HG03378 (cell line): ENCODE measurements at regions not wholly inside any gene's neighbourhood (a gene's known extent, or its start where the extent isn't known, plus 50 kb on each side); places are given as distances from the start of the nearest gene placed in this dataset.
"Not testable (repeated sequence)": the region's sequence is repeated elsewhere in the genome, so short reads cannot be mapped to it uniquely, and the experiment has no call there.

ENCODE experiments used
- ATAC-seq: cut with Tn5 transposase; IDR thresholded peaks from one replicate; pipeline ENCODE4 v1.9.1; 2021; ENCODE audit warnings: mild to moderate bottlenecking, moderate library complexity; ENCODE audit not compliant: unreplicated experiment

DNA sequence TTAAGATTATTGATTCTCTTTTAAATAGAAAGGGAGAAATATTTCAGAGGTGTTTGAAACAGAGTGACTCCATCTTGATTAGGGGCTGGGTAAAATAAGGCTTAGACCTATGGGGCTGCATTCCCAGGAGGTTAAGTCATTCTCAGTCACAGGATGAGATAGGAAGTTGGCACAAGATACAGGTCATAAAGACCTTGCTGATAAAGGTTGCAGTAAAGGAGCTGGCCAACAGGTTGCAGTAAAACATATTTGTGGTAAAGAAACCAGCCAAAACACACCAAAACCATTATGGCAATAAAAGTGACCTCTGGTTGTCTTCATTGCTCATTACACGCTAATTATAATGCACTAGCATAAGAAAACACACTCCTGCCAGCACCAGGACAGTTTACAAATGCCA, 165.0 kb downstream of the SPIN4 start:
- ATAC-seq: no peak

DNA sequence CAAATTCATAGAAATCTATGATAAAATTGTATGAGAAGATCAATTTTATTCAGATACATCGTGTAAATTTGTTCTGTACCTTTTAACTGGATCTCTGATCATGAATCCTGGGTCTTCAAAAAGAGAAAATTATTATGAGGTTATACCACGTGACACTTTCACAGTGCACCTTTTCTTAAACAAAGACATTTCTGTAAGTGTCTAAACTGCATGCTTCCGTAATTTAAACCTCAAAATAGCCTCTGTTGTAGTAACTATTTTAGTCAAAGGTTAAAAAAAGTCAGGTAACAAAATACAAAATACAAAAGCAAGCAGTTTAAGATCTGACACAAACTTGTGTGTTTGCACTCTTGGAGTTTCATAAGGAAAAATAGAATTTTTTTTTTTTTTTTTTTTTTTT, 171.3 kb downstream of the SPIN4 start:
- ATAC-seq: not testable (repeated sequence)

DNA sequence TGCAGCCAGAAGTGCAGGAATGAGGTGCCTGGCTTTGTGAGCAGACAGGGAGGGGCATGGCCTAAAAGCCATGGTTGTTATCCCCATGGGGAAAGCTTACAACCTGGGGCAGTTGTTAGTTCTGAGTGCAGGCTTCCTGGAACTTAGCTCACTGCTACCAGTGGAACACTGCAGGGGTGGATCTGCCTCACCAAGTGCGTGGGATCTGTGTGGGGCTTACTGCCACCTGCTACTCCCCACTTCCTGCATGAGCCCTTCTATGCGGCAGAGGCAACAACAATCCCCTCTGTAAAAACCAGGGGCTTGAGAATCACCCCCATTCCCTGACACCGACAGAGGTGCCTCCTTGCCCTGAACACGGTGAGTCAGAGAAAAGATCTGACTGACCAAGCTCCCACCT, 174.6 kb downstream of the SPIN4 start:
- ATAC-seq: not testable (repeated sequence)

DNA sequence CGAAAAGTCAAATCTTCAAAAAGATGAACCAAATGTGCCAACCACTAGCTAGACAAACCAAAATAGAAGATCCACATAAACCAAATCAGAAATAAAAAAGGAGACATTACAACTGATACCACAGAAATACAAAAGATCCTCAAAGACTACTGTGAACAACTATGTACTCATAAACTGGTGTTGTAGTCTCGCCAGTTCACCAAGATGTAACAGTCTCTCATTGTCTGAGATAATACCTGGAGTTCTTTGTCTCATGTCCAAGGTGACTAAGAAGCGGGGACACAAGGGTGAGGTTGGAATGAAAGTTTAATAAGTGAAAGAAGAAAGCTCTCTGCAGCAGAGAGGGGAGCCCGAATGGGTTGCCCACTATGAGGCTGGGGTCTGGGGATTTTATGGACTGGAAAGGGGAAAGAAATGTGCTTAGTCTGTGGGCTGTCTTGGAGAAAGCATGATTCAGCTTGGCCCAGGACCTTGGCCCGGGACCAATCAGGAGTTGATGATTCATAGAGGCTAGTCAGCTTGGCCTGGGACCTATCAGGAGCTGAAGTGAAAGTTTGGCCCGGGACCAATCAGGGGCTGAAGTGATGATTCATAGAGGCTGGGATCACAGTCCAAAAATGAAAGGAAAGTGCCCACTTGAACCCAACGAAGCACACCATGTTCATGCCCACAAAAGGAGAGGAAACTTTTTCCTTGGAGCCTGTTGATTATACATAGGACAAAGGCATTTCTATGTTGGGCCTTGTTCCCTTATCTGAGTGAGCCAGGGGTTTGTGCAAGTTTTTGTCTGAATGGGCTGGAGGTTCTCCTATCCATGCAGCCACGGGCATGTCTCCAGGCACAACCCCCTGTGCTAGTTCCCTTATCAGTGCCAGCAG, 177.1 kb downstream of the SPIN4 start:
- ATAC-seq: not testable (repeated sequence)

DNA sequence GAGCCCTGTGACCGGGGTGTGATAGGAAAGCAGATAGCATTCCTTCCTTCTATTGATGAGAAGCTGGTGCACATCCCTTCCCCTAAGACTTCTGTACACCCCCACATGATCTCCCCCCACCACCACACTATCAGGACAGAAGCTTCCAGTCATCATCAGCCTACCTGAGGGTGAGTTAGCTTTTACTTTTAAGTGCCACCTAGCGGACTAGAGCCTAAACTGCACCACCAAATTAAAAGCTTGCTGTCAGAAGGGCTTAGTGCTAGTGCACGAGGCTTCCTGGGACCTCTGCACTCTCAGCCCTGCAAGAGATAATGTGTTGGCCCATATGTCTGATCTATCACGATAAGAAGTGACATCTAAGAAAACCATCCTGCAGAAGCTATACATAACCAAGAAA, 181.7 kb downstream of the SPIN4 start:
- ATAC-seq: peak; percentile 68

DNA sequence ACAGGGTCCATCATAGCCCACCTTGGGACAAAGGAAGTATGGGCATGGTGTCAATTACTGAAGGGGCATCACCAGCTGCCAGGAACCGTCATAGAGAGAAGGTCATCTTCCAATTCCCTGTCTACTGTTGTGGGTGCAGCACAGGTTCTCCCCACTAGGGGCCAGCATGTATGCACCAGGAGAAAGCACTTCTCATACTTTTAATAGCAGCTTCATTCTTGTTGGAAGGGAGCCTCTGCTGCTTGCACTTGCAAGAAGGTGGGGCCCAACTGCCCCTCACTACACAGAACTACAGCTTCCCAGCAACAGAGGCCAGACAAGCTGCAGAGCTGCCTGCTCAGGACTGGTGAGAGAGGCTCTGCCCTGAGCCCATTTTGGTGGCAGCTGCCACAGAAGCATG, 182.2 kb downstream of the SPIN4 start:
- ATAC-seq: peak; percentile 75

DNA sequence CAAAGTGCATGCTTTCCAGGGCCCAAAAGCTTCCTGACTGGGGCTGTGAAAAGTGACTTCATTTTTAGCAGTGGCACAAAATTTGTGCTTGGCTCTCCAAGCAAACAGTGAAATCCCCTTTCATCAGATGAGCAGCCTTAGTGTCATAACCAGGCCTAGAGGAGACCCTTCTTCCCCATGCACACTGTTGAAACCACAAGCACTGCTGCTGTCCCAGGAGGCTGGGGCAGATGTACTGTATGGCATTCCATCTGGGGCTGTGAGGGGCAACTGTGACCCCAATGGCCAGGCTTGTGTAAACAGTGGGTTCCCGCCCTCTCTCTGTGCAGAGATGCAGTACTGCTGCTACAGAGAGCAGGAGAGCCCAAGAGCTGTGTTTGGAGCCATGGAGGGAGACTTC, 184.1 kb downstream of the SPIN4 start:
- not testable (repeated sequence) for ATAC-seq

DNA sequence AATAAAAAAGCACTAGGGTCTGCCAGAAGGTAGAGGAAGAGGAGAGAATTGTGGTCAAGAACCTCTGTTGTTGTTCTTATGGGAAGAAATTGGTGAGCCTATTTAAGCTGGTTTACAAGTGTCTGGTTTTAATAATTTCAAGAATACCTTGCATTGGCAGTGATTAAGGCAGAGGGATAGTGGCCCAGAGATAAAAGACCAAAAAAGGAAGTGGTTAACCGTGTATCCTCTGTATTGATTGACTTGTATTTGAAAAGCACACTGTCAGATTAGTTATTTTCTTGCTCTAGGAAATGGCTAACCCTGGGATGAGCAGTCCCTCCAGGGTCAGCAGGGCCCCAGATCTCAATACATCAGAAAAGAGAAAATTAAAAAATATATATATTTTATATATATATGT, 190.1 kb downstream of the SPIN4 start:
- ATAC-seq: not testable (repeated sequence)

DNA sequence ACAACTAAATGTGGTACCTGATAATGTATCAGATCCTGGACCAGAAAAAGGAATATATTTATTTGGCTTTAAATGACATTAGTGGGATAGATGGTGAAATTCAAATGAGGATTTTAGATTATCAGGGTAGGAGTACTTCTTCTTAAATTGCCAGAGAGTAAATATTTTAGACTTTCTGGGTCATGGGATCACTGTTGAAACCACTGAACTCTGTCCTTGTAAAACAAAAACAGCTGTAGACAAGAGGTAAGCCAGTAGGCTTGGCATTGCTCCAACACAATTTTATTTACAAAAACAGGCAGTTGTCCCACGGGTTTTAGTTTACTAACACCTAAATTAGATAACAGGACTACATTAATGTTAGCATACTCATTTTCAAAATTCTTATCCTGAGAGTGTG, 190.8 kb downstream of the SPIN4 start:
- not testable (repeated sequence) for ATAC-seq

DNA sequence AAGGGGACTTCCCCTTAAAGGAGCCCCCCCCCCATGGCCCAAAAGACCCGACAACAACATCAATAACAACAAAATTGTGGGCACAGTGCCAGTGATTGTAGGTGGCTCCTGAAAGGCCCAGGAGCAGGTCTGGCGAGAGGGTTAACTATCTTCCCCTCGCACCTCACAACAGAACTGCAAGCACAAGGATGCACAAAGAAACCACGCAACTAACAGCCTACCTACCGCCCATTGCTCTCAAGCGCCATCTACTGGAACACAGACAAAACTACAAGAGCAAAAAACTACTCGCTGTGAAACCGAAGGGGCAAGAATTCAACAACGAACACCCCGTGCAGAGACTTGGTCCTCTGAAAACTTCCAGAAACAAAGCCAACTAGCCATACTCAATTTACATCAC, 205.6 kb downstream of the SPIN4 start:
- ATAC-seq: not testable (repeated sequence)

DNA sequence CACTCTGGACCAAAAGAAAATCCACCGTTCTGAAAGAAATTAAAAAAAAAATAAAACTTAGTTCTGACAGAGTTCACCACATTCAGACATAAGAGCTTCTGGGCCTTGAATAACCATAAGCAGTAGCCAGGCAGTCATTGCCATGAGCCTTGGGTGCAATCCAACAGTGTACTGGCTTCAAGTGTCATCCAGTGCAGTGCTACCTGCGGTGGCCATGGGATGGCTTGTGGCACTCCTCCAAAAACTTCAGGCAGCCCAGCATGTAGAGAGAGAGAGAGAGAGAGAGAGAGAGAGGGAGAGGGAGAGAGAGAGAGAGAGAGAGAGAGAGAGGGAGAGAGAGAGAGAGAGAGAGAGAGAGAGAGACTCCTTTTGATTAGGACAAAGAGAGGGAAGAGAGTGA, 208.5 kb downstream of the SPIN4 start:
- not testable (repeated sequence) for ATAC-seq

DNA sequence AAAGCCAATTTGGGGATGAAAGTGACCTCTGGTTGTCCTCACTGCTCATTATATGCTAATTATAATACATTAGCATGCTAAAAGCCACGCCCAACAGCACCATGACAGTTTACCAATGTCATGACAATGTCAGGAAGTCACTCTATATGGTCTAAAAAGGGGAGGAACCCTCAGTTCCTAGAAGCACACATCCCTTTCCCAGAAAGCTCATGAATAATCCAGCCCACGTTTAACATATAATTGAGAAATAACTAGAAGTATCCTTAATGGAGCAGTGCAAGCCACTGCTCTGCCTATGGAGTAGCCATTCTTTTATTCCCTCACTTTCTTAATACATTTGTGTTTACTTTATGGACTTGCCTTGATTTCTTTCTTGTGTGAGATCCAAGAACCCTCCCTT, 215.3 kb downstream of the SPIN4 start:
- not testable (repeated sequence) for ATAC-seq

DNA sequence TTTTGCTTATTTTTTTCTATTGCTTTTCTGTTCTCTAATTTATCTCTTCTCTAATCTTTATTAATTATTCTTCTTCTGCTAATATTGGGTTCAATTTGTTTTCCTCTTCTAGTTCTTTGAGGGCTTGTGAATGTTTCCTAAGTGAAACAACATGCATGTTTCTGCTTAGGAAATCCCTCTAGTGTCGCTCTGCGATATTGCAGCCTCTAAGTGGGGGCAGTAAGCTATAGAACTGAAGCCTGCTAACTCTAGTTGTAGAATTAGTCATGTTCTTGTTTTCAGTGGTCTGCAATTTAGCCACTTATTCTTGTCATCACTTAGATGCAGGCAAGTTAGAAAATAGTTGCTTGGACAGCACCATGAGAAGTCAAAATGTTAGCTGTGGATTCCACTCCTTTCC, 222.6 kb downstream of the SPIN4 start:
- peak; percentile 94 for ATAC-seq

DNA sequence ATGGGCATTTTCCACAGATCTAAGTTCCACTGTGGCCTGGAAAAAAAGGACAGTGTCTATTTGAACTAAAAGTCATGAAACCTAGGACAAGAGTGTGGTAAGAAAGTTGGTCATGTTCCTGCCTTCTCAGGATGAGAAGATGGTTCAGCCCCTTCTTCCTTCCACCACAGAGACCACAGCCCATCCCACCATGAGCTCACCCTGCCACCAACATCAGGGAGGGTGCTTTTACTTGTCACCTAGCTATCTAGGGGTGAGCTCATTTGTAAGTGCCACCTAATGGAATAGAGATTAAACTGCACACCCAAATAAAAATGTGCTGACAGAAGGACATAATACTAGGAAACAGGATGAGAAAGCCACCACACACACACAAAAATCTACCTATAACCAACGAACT, 235.9 kb downstream of the SPIN4 start:
- ATAC-seq: no peak

DNA sequence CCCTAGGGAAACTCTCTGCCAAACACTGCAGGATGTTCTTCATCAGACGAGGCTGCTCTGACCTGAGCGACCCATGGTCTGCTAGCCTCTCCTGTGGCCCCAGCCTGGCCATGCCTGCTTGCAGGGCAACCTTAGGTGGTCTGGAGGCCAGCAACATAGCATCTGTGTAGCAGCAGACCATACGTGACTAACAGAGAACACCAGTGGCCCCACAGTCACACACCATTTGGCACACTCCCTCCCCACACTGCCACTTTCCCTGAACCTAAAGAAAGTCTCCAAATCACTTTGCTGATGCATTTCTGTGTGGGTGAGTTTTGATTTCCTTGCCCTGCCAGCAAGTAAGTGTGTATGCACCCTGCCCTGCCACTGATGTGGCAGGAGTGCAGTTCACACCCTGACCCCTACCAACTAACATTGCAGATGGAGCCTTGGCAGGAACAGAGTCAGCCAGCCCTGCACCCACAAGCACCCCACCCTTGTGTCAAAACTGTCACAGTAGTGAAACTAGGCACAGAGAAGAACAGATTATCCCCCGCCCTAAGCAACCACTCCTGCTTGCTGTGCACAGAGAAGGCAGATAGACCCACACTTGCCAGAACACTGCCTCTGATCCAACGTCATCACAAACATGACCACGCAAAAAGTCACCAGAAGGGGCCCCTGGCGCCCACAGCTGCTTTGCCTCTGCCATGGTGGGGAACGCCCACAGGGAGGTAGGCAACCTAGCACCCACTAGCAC, 249.1 kb downstream of the SPIN4 start:
- no peak for ATAC-seq

DNA sequence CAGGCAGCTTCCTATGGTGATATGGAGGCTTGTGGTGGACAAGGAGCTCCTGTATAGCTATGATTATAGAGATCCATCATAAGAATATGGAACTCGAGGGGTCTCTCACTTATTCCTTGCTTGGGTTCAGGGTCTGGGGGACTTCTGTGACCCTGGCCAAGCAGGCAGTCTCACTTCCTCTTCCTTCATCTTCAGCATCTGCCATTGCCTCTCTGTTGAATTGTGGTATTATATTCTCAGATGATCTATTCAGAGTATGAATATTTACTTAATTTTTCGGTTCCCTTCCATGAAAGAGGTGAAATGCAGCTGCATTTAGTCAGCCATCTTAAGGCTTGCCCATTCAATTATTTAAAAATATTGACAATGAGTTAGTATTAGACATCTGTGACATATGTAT, 292.9 kb downstream of the SPIN4 start:
- no peak for ATAC-seq

DNA sequence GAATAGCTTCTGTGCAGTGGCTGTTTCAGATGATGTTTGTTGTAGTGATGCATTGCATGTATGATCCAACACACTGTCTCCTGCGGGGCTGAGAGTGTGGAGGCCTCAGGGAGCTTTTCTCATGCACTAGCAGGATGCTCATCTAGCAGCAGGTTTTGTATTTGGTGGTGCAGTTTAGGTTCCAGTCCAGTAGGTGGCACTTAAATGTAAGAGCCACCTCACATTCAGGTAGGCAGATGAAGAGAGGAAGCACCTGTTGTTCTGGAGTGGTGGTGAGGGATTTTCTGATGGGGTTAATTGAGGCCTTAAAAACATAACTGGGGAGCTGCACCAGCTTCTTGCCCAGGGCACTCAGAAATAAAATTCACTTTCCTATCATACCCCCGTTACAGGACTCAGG, 300.9 kb downstream of the SPIN4 start:
- ATAC-seq: no peak

DNA sequence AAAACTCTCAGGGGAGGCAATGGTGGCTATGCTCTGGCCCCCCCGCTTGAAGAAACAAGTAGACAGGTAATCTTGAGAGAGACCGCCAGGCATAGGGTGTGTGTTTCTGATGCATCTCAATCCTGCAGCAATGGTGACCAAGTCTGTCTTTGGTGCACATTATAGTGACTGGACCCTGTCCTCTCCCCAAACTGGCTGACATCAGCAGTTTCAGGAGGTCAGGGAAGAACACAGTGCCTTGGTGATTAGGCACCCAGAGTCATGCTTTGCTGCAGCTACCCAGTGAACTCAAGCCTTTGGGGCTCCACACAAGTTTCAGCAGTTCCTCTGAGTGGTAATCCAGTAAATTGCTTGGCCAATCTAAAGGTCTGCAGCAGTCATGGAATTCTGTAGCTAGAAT, 318.3 kb downstream of the SPIN4 start:
- ATAC-seq: no peak

DNA sequence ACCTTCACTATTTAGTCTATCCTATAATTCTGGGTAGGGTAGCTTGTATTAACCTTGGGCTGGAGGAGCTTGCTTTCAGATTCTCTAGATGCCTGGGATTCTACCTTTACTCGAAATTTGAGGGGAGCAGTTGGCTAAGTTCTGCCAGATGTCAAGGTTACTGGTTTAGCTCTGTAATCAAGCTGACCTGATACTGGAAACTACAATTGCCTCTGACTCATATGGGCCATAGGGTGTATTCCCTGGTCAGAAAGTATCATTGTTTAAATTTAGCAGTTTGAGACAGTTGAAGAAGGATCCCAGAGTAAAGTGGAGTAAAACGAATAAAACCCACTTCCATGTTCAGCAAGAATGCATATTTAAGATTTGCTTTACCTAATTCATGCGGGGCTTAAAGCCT, 337.6 kb downstream of the SPIN4 start:
- ATAC-seq: no peak

DNA sequence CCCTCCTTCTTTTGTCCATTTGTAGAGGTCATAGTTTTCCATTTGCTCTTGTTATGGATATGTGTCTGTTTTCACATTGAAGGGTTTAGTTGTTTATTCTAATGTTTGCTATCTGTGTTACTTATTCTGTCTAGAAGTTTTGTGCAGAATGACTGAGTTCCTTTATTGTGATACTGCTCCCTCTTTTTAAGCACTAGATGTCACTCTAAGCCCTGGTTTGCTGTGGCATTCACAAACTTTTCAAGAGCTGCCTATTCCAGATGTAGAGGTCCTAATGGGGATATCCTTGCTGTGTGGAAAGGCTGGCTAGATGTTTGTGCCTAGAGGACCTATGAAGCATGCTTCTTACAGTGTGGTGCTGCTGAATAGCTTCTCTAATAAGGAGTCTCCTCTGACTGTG, 338.6 kb downstream of the SPIN4 start:
- ATAC-seq: no peak

DNA sequence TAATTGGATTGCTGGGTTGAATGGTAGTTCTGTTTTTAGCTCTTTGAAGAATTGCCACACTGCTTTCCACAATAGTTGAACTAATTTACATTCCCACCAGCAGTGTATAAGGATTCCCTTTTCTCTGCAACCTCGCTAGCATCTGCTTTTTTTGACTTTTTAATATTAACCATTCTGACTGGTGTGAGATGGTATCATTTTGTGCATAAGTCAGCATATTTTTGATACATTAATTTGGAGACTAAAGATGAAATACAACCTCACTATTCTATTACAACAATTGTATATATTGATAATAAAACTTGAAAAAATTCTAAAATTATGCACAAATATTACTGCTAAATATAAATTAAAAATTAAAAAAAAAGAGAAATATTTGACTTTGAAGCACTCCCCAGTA, 350.9 kb downstream of the SPIN4 start:
- not testable (repeated sequence) for ATAC-seq
